ENCODE measurements at regions not wholly inside any gene's neighbourhood (a gene's known extent, or its start where the extent isn't known, plus 50 kb on each side); places are given as distances from the start of the nearest gene placed in this dataset.
"Not testable (repeated sequence)": the region's sequence is repeated elsewhere in the genome, so short reads cannot be mapped to it uniquely, and the experiment has no call there.

DNA sequence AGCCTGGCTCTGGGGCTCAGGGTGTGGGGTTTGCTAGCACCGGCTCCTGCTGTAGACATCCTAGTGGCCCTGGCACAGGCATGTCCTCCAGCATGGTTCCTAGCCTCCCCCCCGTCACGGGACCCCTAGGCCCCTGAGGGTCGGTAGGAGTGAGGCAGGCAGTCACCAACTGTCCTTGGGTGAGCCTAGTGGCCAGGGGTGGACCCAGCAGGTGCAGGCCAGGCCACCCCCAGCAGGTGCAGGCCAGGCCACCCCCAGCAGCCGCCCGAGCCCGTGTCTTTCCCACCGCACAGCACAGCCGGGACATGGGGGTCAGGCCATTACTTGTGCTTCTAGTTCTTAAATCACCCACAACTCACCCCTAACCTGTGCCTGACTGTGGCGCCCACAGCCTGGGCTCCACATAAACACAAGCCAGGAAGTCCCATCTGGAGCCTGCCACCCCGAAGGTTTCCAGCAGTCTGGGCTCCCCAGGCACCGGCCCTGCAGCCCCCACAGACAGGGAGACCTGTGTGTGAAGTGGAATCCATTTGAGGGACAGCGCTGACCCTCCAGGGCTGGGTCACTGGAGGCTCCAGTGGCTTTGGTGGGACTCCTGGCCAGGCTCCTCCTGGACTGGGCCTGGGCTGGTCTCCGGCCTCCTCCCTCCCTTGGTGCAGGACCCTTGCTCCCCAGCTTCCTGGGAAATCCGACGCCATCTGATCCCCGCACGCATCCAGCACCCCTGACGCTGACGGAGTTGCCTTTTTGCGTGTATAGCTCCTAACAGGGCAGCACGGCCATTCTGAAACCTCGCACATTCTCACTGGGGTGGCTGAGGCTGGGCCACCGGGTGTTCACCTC lies 114.1 kb upstream of the LPCAT1 start:
- no peak for DNase-seq (ENCODE audit: low spot score)

DNA sequence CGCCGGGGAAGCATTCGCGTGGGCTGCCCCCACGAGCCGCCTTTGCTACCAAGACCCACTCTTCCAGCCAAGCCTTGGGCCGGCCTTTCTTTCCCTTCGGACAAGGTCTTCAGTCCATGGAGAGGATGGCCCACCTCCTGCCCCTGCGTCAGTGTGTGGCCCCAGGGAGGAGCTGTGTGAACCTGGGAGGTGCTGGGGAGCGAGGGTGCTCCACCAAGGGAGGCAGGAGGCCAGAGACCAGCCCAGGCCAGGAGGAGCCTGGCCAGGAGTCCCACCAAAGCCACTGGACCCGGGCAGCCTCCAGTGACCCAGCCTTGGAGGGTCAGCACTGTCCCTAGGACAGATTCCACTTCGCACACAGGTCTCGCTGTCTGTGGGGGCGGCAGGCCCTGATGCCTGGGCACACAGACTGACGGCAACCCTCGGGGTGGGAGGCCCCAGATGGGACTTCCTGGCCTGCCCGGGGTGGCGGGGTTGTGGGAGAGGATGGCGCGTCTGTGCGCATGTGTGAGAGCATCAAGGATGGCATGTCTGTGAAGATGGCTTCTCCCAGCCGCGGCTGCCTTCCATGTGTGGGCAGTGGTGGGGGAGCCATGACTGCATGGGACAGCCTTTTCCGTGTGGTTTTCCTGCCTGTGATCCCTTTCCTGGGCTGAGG lies 113.3 kb upstream of the LPCAT1 start:
- no peak for DNase-seq (ENCODE audit: low spot score)

DNA sequence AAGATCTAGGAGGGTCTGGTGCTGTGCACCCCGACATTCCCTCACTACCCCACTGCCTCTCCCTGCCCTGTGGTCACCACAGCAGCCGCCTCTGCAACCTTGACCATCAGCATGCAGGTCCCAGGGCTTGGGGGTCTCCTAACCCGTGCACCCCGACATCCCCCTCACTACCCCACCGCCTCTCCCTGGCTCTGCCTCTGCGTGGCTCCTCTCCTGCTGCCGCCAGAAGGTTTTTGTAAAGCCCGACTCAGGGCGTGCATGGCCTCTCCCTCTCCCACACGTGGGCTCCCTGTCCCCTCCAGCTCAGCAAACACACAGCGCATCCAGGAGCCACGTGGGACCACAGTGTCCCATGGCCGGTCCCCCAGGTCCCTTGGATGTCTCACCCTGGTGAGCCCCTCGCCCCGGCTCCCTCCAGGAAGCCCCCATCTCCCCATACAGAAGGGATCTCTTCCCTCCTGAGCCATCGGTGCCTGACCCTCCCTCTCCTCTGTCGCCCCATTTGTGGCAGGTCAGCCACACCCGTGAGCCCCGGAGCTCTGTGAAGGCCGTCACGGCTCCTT lies 112.5 kb upstream of the LPCAT1 start:
- not testable (repeated sequence) for DNase-seq (ENCODE audit: low spot score)

DNA sequence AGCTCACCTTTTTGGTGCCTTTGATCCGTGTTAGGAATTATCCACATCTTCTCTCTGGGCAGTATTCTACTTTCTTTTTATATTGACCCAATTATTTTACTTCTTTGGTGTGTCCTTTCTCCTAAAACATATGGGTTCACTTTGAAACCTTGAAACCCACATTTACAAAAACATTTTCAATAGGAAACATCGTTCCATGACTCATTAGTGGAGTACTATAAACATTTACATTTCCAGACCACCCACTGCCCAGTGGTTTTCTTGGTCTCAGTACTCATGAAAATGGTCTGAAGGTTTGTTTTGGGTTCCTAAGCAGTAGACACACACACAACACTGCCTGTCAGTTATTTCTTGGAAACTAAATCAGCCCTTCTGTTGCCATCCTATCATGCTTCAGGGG lies 111.7 kb upstream of the LPCAT1 start:
- DNase-seq (ENCODE audit: low spot score) = not testable (repeated sequence)

DNA sequence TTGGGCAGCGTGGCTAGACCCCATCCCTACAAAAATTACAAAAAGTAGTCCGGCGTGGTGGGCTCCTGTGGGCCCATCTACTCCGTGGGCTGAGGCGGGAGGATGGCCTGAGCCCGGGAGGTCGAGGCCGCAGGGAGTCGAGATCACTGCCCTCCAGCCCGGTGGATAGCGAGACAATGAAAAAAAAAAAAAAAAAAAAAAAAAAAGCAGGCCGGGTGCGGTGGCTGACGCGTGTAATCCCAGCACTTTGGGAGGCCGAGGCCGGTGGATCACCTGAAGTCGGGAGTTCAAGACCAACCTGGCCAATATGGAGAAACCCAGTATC lies 110.5 kb upstream of the LPCAT1 start:
- DNase-seq (ENCODE audit: low spot score) = no peak

DNA sequence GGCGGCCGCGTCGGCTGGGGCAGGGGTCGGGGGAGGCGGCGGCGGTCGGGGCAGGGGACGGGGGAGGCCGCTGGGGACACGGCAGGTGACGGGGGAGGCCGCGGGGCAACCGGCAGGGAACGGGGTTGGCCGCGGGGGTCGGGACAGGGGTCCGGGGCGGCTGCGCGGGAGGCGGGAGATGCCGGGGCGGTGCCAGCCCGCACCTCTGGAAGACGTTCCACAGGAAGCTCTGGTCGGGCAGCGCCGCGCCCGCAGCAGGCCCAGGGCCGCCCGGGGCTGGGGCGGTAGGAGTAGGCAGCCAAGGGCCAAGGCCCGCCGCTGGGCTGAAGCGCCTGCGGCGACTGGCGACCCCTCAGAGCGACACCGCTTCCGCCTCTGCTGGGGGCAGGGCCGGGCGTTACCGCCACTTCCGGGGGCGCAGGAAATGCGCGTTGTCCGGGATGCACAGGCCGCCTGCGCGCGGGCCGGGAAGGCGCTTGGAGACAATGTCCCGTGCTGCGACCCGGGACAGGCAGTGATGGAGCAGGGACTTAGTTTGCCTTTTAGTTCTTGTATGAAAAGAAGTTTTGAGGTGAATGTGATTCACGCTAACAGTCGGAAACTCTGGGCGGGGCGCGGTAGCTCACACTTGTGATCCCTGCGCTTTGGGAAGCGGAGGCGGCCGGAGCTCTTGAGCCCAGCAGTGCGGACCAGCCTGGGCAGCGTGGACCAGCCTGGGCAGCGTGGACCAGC lies 110.0 kb upstream of the LPCAT1 start:
- DNase-seq (ENCODE audit: low spot score) = peak; percentile 87

DNA sequence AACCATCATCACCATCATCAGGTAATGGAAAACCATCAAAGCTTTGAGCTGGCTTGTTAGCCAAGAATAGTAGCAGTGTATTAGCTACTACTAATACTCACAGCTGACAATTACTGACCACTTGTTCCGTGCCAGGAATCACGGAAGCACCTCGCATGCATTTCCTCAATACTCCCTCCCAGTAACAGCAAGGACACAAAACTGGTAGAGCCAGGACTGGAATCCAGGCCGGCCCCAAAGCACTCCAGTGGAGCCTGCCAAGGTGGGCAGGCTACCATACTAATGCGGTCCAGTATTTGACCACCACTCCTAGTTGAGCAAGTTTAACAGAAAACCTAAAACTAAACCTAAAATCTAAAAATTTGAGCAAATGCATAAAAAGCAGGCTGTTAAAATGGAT lies 107.2 kb upstream of the LPCAT1 start:
- DNase-seq (ENCODE audit: low spot score) = not testable (repeated sequence)

DNA sequence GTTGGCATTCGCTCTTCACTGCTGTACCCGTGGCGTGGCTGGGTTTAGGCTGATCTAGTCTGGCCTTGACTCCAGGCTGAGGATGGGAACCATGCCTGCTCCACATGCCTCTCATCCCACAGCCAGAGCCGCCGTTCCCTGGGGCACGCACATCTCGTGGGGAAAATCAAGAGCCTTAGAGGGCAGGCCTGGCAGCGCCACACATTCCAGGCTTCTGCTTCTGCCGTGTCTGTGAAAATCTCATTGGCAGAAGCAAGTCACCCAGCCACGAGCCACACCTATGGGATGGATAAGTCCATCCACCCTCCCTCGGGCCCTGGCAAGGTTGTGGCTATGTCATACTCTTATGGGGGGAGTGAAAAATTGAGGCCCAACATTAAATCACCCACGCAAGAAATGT lies 102.6 kb upstream of the LPCAT1 start:
- DNase-seq (ENCODE audit: low spot score) = not testable (repeated sequence)

DNA sequence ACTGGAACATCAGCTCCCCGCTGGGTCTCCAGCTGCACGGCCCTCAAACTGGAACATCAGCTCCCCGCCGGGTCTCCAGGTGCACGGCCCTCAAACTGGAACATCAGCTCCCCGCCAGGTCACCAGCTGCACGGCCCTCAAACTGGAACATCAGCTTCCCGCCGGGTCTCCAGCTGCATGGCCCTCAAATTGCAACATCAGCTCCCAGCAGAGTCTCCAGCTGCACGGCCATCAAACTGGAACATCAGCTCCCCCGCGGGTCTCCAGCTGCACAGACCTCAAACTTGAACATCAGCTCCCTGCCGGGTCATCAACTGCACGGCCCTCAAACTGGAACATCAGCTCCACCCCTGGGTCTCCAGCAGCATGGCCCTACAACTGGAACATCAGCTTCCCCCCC lies 95.8 kb upstream of the LPCAT1 start:
- DNase-seq (ENCODE audit: low spot score) = not testable (repeated sequence)

DNA sequence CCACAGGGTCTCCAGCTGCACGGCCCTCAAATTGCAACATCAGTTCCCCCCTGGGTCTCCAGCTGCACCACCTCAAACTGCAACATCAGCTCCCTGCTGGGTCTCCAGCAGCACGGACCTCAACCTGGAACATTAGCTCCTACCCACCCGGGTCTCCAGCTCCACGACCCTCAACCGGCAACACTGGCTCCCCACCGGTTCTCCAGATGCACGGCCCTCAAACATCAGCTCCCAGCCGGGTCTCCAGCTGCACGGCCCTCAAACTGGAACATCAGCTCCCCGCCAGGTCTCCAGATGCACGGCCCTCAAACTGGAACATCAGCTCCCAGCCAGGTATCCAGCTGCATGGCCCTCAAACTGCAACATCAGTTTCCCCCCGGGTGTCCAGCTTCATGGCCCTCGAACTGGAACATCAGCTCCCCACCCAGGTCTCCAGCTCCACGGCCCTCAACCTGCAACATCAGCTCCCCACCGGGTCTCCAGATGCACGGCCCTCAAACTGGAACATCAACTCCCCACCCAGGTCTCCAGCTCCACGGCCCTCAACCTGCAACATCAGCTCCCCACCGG lies 94.6 kb upstream of the LPCAT1 start:
- not testable (repeated sequence) for DNase-seq (ENCODE audit: low spot score)

DNA sequence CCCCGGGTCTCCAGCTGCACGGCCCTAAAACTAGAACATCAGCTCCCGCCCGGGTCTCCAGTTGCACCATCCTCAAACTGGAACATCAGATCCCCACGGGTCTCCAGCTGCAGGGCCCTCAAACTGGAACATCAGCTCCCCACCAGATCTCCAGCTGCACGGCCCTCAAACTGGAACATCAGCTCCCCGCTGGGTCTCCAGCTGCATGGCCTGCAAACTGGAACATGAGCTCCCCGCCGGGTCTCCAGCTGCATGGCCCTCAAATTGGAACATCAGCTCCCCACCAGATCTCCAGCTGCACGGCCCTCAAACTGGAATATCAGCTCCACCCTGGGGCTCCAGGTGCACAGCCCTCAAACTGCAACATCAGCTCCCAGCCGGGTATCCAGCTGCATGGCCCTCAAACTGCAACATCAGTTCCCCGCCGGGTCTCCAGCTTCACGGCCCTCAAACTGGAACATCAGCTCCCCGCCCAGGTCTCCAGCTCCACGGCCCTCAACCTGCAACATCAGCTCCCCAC lies 93.5 kb upstream of the LPCAT1 start:
- not testable (repeated sequence) for DNase-seq (ENCODE audit: low spot score)

DNA sequence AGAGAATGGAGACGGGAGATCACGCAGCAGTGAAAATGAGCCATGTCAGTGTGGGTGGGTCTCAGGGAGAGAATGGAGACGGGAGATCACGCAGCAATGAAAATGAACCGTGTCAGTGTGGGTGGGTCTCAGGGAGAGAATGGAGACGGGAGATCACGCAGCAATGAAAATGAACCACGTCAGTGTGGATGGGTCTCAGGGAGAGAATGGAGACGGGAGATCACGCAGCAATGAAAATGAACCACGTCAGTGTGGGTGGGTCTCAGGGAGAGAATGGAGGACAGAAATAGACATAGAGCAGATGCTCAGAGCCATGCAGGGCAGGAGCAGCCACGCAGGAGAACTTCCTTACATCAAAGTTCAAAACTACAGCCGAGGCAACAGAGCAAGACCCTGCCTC lies 89.8 kb upstream of the LPCAT1 start:
- not testable (repeated sequence) for DNase-seq (ENCODE audit: low spot score)

DNA sequence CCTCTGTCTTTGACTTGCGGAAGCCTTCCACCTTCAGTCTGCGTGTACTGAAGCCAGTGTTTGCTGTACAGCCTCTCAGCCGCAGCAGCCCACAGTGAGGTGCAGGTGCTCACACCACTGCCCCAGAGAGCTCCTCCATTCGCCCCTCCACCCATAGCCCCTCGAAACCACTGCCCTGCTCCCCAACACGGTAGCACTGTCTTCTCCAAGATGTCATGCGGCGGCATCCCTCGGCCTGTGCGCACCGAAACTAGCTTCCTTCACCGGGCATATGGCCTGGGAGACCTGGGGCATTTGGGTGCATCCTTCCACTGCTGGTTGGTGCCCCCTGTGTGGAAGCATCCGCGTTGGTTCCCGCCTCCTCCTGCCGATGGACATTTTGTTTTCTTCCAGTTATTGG lies 86.8 kb upstream of the LPCAT1 start:
- DNase-seq (ENCODE audit: low spot score) = not testable (repeated sequence)

DNA sequence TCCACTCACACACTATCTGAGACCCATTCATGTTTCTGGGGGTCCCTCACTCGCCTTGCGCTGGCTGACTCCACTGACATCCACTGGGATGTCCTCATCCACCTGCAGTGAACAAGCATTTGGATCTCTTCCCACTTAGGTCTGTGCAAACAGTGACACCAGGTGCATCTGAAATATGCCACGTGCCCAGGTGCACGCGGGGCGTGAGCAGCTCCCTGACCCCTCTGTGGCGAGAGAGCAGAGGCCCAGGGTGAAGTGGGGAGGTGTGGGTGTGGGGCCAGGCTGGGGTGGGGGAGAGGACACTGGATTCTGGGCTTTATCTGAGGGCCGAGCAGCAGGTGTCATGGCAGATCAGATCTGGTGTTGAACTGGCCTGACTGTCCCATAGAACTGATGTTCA lies 85.4 kb upstream of the LPCAT1 start:
- not testable (repeated sequence) for DNase-seq (ENCODE audit: low spot score)

DNA sequence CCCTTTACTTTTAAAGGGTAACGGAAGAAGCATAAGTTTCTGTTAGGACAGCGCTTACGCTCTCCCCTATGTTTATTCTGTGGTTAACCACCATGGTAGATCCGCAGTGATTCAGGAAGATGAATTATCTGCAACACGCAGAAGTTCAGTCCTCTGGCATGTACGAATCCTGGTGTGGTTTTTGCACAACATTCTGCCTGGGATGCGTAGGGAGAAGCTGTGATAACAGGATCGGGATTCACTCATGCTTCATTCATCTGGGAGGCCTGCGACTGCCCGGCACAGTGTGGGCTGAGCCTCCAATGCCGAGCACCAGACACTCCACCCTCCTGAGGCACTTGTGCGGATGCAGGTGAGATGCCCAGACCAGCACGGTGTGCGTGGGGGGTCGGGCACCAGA lies 84.6 kb upstream of the LPCAT1 start:
- not testable (repeated sequence) for DNase-seq (ENCODE audit: low spot score)

DNA sequence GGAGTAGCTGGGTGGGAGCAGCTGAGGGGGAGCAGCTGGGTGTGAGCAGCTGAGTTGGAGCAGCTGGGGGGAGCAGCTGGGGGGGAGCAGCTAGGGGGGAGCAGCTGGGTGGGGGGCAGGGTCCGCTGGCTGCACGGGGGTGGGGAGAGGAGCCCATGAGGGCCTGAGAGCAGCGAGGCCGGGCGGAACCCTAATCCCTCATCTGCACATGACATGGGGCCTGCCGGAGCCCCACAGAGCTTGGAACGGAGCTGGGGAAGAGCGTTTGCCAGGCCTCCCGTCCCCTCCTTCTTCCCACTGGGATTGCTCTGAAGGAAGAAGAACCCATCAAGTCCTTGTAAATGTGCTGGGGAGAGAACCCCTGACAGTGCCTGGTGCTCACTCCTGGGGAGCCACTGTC lies 83.2 kb upstream of the LPCAT1 start:
- DNase-seq (ENCODE audit: low spot score) = not testable (repeated sequence)

DNA sequence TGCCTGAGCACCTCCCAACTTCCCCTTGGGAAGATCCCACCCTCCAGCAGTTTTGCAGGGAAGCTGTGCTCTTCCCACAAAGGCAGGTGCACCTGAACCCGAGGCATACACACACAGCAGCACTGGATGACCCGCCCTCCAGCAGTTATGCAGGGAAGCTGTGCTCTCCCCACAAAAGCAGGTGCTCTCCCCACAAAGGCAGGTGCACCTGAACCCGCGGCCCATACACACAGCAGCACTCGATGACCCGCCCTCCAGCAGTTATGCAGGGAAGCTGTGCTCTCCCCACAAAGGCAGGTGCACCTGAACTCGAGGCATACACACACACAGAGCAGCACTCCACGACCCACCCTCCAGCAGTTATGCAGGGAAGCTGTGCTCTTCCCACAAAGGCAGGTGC lies 80.2 kb upstream of the LPCAT1 start:
- DNase-seq (ENCODE audit: low spot score) = peak; percentile 25

DNA sequence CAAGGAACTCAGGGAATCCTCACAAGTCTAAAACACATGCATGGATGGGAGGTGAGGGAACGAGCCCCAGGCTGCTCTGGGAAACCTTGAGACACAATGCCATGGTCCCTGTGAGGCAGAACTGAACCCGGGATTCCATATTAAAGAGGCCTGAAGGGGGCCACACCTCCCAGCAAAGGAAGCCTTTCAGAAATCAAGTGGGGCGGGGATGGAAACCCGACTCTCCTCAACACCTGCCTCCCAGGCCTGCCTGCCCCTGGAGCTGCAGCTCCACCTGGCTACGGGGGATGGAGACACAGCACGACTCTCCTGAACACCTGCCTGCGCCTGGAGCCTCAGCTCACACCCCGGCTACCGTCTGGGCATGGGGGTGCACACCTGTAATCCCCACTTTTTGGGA lies 77.8 kb upstream of the LPCAT1 start:
- peak; percentile 92 for DNase-seq (ENCODE audit: low spot score)

DNA sequence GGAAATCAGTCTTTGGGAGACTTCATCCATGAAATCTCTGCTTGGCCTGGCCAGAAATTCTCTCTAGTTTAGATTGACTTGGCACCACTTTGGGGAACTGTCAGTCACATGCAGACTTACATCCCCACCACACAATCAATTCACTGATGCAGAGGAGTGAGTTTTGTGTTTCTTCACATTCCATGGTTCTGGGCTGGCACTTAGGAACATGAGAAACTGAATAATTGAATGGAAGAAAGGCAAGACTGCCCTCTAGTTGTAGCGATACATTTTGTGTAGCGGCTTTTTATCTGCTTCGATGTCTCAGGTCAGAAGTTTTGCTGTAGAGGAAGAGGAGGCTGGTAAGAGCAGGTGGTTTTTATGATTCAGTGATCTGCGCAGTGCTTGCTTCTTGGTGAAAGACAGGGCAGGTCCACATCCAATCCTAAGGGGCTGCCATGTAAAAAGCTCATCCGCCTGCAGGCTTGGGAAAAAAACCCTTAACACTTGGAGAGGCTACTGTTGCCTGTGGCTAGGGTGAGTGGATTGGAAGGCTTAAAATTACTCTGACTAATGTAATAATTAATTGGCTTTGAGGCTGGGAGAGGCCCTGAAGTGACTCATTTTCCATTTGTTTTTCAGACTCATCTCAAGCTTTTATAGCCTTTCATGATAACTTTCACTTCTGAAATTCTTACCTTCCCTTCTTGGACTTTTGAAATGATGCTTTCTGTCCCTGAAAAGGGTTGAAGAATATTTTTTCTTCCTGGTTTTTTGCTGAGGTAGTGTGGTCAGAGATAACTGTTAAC lies 75.4 kb upstream of the LPCAT1 start:
- peak; percentile 69 for DNase-seq (ENCODE audit: low spot score)

DNA sequence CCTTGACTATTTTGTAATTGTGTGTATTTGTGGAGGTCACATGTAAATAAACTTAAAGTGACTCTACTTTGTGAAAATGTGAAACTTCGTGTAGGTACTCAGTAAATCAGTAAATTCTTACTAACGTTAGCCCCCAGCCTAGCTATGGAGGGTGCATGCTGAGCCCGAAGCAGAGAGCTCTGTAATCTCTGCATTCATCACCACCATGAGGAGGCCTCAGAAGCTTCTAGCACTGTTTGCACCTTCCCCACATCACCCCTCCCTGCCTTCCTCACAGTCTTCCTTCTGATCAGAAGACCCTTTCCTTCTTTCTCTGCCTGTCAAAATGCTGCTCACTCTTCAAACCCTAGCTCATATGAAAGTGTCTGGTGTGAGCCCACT lies 73.3 kb upstream of the LPCAT1 start:
- DNase-seq (ENCODE audit: low spot score) = not testable (repeated sequence)

All from HT-29 (cell line).